HepG2 (cell line): ENCODE measurements at regions not wholly inside any gene's neighbourhood (a gene's known extent, or its start where the extent isn't known, plus 50 kb on each side); places are given as distances from the start of the nearest gene placed in this dataset.
"Not testable (repeated sequence)": the region's sequence is repeated elsewhere in the genome, so short reads cannot be mapped to it uniquely, and the experiment has no call there.

Source experiments
- ATAC-seq: fragments of 200-7000 bp; cut with Tn5 transposase; 3 replicates; pipeline ENCODE4 v1.9.1; 2020; ENCODE audit warnings: mild to moderate bottlenecking, moderate library complexity
- BruUV-seq: library from RNA; stranded (reverse); fragments of 400-500 nt; replicated peaks from 2 replicates; lab custom pipeline; 2021; lab: Mats Ljungman, UMichigan
- CTCF ChIA-PET: fragments of 300-600 bp; formaldehyde crosslinking; extraction: SDS; loops from one replicate; lab custom pipeline; 2021; ENCODE audit warnings: low total read pairs, inconsistent platforms, low intra/inter-chr PET ratio; lab: Yijun Ruan, JAX
- POLR2A ChIA-PET: fragments of 350-600 bp; sonication (Branson Sonifier 250); formaldehyde crosslinking; loops from one replicate; lab custom pipeline; 2020; ENCODE audit warnings: antibody characterized with exemption, inconsistent platforms; lab: Yijun Ruan, JAX
- DNase-seq: peaks from one replicate; pipeline ENCODE4 v3.0.0-alpha.2; 2015; ENCODE audit warnings: low spot score
- FAIRE-seq: peaks from 3 replicates; lab custom pipeline; 2011; peaks lifted over from hg19 to GRCh38; lab: Jason Lieb, UNC
- H2AFZ ChIP-seq: one replicate; pipeline ENCODE4 v1.6.1; 2011; ENCODE audit warnings: low read length, inconsistent platforms
- H3K27ac ChIP-seq: fragments of 300-600 bp; 3 replicates; pipeline ENCODE4 v1.8.0; 2011; ENCODE audit warnings: mixed run types, mild to moderate bottlenecking, mixed read lengths, low read length, inconsistent platforms; ENCODE audit not compliant: insufficient read depth; ENCODE audit errors: extremely low read length
- H3K27me3 ChIP-seq, 2 experiments: fragments of 200-600 bp in 1 of 2; 2 replicates in 1 of 2; 3 replicates in 1 of 2; pipeline versions ENCODE4 v1.6.0 to v1.8.0; 2011; ENCODE audit warnings: low read length in 2 of 2, mild to moderate bottlenecking in 2 of 2, moderate library complexity in 2 of 2, inconsistent platforms in 1 of 2; ENCODE audit not compliant: insufficient read depth in 2 of 2, control insufficient read depth in 1 of 2
- H3K36me3 ChIP-seq, 2 experiments: fragments of 200-600 bp in 1 of 2; replicated peaks in 1 of 2; 2 replicates in 1 of 2; 3 replicates in 1 of 2; pipeline versions ENCODE4 v1.5.1 to v1.8.0; 2011; ENCODE audit warnings: low read length in 2 of 2, inconsistent platforms in 1 of 2; ENCODE audit not compliant: insufficient read depth in 2 of 2, control insufficient read depth in 1 of 2
- H3K4me1 ChIP-seq: 2 replicates; pipeline ENCODE4 v1.5.1; 2012; ENCODE audit warnings: low read length, inconsistent platforms; ENCODE audit not compliant: insufficient read depth
- H3K4me2 ChIP-seq: 2 replicates; pipeline ENCODE4 v1.6.0; 2011; ENCODE audit warnings: low read depth, low read length, inconsistent platforms
- H3K4me3 ChIP-seq, 3 experiments: fragments of 200-600 bp in 1 of 3; sonication (generic), shearing (Covaris generic) in 1 of 3; replicated peaks in 1 of 3; 2 replicates each; pipeline ENCODE4 v1.5.1; 2011 to 2016; ENCODE audit warnings: low read length in 3 of 3, inconsistent platforms in 2 of 3, low read depth in 2 of 3, mild to moderate bottlenecking in 2 of 3, control low read depth in 1 of 3, mixed read lengths in 1 of 3; ENCODE audit not compliant: insufficient read depth in 1 of 3
- H3K79me2 ChIP-seq: one replicate; pipeline ENCODE4 v1.6.1; 2011; ENCODE audit warnings: low read length, inconsistent platforms; ENCODE audit not compliant: insufficient read depth
- H3K9ac ChIP-seq: 2 replicates; pipeline ENCODE4 v1.6.0; 2011; ENCODE audit warnings: mild to moderate bottlenecking, low read depth, low read length, inconsistent platforms; ENCODE audit not compliant: insufficient read depth
- H3K9me3 ChIP-seq: 2 replicates; pipeline ENCODE4 v1.5.1; 2012; ENCODE audit warnings: mild to moderate bottlenecking, low read length
- H4K20me1 ChIP-seq: 2 replicates; pipeline ENCODE4 v1.6.0; 2011; ENCODE audit warnings: inconsistent platforms, mild to moderate bottlenecking, low read length, moderate library complexity; ENCODE audit not compliant: insufficient read depth
- HES4 ChIP-seq: sonication (generic); formaldehyde crosslinking; IDR thresholded peaks from 2 replicates; pipeline ENCODE4 v1.9.0; 2021; ENCODE audit warnings: mild to moderate bottlenecking, missing genetic modification reagents, borderline replicate concordance
- HOXA7 ChIP-seq: sonication (generic); formaldehyde crosslinking; IDR thresholded peaks from 2 replicates; pipeline ENCODE4 v1.8.1; 2022; ENCODE audit warnings: mild to moderate bottlenecking, missing genetic modification reagents, moderate library complexity
- JUNB ChIP-seq: sonication (generic); formaldehyde crosslinking; IDR thresholded peaks from 2 replicates; pipeline ENCODE4 v1.8.0; 2022; ENCODE audit warnings: missing genetic modification reagents, mild to moderate bottlenecking, borderline replicate concordance
- NRL ChIP-seq: sonication (generic); formaldehyde crosslinking; IDR thresholded peaks from 2 replicates; pipeline ENCODE4 v1.5.0; 2020; ENCODE audit warnings: missing genetic modification reagents, mild to moderate bottlenecking, moderate library complexity, borderline replicate concordance
- TOPORS ChIP-seq: sonication (generic); formaldehyde crosslinking; IDR thresholded peaks from 2 replicates; pipeline ENCODE4 v1.8.0; 2023; ENCODE audit warnings: mild to moderate bottlenecking, missing genetic modification reagents
- WIZ ChIP-seq: sonication (generic); formaldehyde crosslinking; IDR thresholded peaks from 2 replicates; pipeline ENCODE4 v1.5.1; 2020; ENCODE audit warnings: mild to moderate bottlenecking, missing genetic modification reagents
- ZNF720 ChIP-seq: sonication (generic); formaldehyde crosslinking; IDR thresholded peaks from 2 replicates; pipeline ENCODE4 v1.4.0; 2020; ENCODE audit warnings: missing genetic modification reagents
- WGBS: methylation state at CpG from one replicate; pipeline ENCODE4 v1.1.6; 2017; ENCODE audit warnings: low lambda C conversion rate; 5-methylcytosine and 5-hydroxymethylcytosine counted together
- in situ Hi-C: cut with HindIII; loops from 2 replicates; pipeline ENCODE4 v1.10.0; 2017; ENCODE audit warnings: low pct_unique_long_range_greater_than_20kb; ENCODE audit not compliant: extremely low pct_ligation_motif_present
- intact Hi-C: fragments of 100-400 bp; cut with micrococcal nuclease; formaldehyde crosslinking; loops from one replicate; pipeline ENCODE4 v1.10.0; 2022; ENCODE audit not compliant: unreplicated experiment
- TF ChIP-seq, protein P1 (sequence below): sonication (generic); formaldehyde crosslinking; IDR thresholded peaks from 2 replicates; pipeline ENCODE4 v1.4.0; 2020; ENCODE audit warnings: missing genetic modification reagents

DNA sequence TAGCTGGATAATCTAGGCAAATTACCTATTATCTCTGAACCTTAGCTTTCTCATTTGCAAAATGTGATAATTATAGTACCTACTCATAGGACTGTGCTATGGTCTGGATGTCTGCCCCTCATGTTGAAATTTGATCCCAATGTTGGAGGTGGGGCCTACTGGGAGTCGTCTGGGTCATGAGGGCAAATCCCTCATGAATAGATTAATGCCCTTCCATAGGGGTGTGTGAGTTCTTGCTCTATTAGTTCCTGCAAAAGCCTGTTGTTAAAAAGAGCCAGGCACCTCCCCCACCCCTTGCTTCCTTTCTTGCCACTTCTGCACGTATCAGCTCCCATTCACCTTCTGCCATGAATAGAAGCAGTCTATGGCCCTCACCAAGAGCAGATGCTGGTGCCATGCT is 73.9 kb downstream of the SERTM2 start:
- no peaks in the 10 kb centered on the region for H4K20me1 ChIP-seq
- no peaks in the 10 kb centered on the region for H3K9me3 ChIP-seq
- no peak overlapping the region for H2AFZ ChIP-seq
- H3K9ac ChIP-seq, result no peak overlapping the region
- no peak for TF ChIP-seq NRL
- TF ChIP-seq, protein P1, sequence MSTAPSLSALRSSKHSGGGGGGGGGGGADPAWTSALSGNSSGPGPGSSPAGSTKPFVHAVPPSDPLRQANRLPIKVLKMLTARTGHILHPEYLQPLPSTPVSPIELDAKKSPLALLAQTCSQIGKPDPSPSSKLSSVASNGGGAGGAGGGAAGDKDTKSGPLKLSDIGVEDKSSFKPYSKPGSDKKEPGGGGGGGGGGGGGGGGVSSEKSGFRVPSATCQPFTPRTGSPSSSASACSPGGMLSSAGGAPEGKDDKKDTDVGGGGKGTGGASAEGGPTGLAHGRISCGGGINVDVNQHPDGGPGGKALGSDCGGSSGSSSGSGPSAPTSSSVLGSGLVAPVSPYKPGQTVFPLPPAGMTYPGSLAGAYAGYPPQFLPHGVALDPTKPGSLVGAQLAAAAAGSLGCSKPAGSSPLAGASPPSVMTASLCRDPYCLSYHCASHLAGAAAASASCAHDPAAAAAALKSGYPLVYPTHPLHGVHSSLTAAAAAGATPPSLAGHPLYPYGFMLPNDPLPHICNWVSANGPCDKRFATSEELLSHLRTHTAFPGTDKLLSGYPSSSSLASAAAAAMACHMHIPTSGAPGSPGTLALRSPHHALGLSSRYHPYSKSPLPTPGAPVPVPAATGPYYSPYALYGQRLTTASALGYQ (CRISPR knock-in tag), result no peak
- TF ChIP-seq HES4 (CRISPR knock-in tag), result no peak
- TF ChIP-seq JUNB (CRISPR knock-in tag), result no peak
- no peak for TF ChIP-seq TOPORS (CRISPR knock-in tag)
- TF ChIP-seq ZNF720 (CRISPR knock-in tag), result no peak
- TF ChIP-seq HOXA7 (CRISPR knock-in tag), result no peak
- TF ChIP-seq WIZ, result no peak
- no peaks in the 10 kb centered on the region for H3K36me3 ChIP-seq
- intact Hi-C loops (no loop called here), in situ Hi-C loops (no loop called here)
- ChIA-PET CTCF (no interaction called here), POLR2A (no interaction called here)
- H3K4me3 ChIP-seq, result no peak overlapping the region
- no peak for FAIRE-seq
- no peaks in the 10 kb centered on the region for H3K79me2 ChIP-seq
- 40% methylated on average over 1 of the region's 2 CpGs for WGBS
- no peak overlapping the region for H3K4me2 ChIP-seq
- no peak for ATAC-seq
- BruUV-seq, result no TSS peak
- no peak overlapping the region for H3K27ac ChIP-seq
- no peaks in the 10 kb centered on the region for H3K27me3 ChIP-seq
- no peak for DNase-seq
- no peaks in the 10 kb centered on the region for H3K4me1 ChIP-seq

- H3K36me3 ChIP-seq, ATAC-seq, H3K79me2 ChIP-seq, POLR2A ChIA-PET, H3K4me2 ChIP-seq, DNase-seq, in situ Hi-C loops, BruUV-seq, H3K27ac ChIP-seq, CTCF ChIA-PET, H3K9ac ChIP-seq, FAIRE-seq, intact Hi-C loops, H2AFZ ChIP-seq, H3K9me3 ChIP-seq, H4K20me1 ChIP-seq, H3K27me3 ChIP-seq, H3K4me1 ChIP-seq, H3K4me3 ChIP-seq: not testable (repeated sequence)
- WGBS, result 68% methylated on average over 17 of the region's 28 CpGs
Measured at GRCh38 chrX:111594348-111594877, 83.0 kb downstream of the SERTM2 start.
